Suprapubic skin (tissue), 3 donors: ENCODE measurements at regions not wholly inside any gene's neighbourhood (a gene's known extent, or its start where the extent isn't known, plus 50 kb on each side); places are given as distances from the start of the nearest gene placed in this dataset.

Experiments used
- POLR2A ChIP-seq, 2 donors: fragments of 450-650 bp; IDR thresholded peaks; one replicate each; pipeline ENCODE4 v1.6.1; 2017; ENCODE audit warnings: antibody characterized with exemption in 2 of 2, mild to moderate bottlenecking in 2 of 2, moderate library complexity in 2 of 2
- TF ChIP-seq, protein P1 (sequence below), 2 donors: fragments of 200-600 bp in 1 of 2; fragments of 450-650 bp in 1 of 2; sonication (generic) in 1 of 2; IDR thresholded peaks; one replicate each; pipeline ENCODE4 v1.5.1; 2016 to 2019; ENCODE audit warnings: antibody characterized with exemption in 2 of 2, mild to moderate bottlenecking in 1 of 2, moderate library complexity in 1 of 2

DNA sequence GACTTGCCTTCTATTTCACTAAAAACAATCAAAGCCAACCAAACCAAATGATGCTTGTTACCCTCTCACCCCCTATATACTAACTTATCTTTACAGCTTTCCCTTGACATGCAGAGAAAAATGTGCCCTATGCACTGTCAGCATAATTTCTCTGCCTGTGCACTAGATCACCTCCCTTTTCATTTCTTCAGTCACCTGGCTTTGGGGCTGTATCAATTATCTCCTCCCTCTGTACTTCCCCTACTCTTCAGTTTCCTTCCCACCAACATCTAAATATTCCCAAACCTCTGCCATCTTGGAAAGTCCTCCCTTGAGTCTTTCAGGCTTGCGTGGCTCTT lies 103.5 kb upstream of the TAPT1 start:
- no peak for TF ChIP-seq POLR2A (IDR thresholded peaks at IDR 0.05)
- TF ChIP-seq, protein P1, sequence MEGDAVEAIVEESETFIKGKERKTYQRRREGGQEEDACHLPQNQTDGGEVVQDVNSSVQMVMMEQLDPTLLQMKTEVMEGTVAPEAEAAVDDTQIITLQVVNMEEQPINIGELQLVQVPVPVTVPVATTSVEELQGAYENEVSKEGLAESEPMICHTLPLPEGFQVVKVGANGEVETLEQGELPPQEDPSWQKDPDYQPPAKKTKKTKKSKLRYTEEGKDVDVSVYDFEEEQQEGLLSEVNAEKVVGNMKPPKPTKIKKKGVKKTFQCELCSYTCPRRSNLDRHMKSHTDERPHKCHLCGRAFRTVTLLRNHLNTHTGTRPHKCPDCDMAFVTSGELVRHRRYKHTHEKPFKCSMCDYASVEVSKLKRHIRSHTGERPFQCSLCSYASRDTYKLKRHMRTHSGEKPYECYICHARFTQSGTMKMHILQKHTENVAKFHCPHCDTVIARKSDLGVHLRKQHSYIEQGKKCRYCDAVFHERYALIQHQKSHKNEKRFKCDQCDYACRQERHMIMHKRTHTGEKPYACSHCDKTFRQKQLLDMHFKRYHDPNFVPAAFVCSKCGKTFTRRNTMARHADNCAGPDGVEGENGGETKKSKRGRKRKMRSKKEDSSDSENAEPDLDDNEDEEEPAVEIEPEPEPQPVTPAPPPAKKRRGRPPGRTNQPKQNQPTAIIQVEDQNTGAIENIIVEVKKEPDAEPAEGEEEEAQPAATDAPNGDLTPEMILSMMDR (IDR thresholded peaks at IDR 0.05), result no peak
